H1 (cell line): ENCODE measurements at regions not wholly inside any gene's neighbourhood (a gene's known extent, or its start where the extent isn't known, plus 50 kb on each side); places are given as distances from the start of the nearest gene placed in this dataset.

Experiments used
- CTCF ChIA-PET: fragments of 300-600 bp; sonication (Branson Sonifier 250); formaldehyde crosslinking; loops from one replicate; lab custom pipeline; 2021; ENCODE audit not compliant: partially characterized antibody; lab: Charles Lee
- POLR2A ChIA-PET: fragments of 300-600 bp; sonication (Branson Sonifier 250); formaldehyde crosslinking; loops from one replicate; lab custom pipeline; 2021; ENCODE audit warnings: inconsistent platforms; ENCODE audit not compliant: partially characterized antibody; lab: Charles Lee
- DNase-seq, 2 experiments: peaks; one replicate each; pipeline versions ENCODE4 v3.0.0 to v3.0.0-alpha.2; 2010 to 2022; ENCODE audit warnings: low spot score in 2 of 2, low read depth in 1 of 2, mixed read lengths in 1 of 2
- FAIRE-seq: peaks from 2 replicates; lab custom pipeline; 2011; peaks lifted over from hg19 to GRCh38; lab: Jason Lieb, UNC
- H2AFZ ChIP-seq: 2 replicates; pipeline ENCODE4 v1.8.1; 2012; ENCODE audit warnings: low read length, inconsistent platforms
- H2AK5ac ChIP-seq: 2 replicates; pipeline ENCODE4 v1.6.1; 2013; ENCODE audit warnings: low read depth, low read length
- H2BK120ac ChIP-seq: replicated peaks from 2 replicates; pipeline ENCODE3; 2013; ENCODE audit warnings: low read depth, low read length, inconsistent platforms
- H2BK12ac ChIP-seq: 2 replicates; pipeline ENCODE4 v1.6.1; 2013; ENCODE audit warnings: low read depth, low read length
- H2BK15ac ChIP-seq: 2 replicates; pipeline ENCODE4 v1.6.1; 2013; ENCODE audit warnings: low read length
- H2BK20ac ChIP-seq: 2 replicates; pipeline ENCODE4 v1.6.1; 2013; ENCODE audit warnings: low read length
- H2BK5ac ChIP-seq: 2 replicates; pipeline ENCODE4 v1.6.1; 2013; ENCODE audit warnings: low read depth, low read length
- H3K14ac ChIP-seq: 2 replicates; pipeline ENCODE4 v1.6.1; 2013; ENCODE audit warnings: inconsistent platforms; ENCODE audit not compliant: insufficient read length
- H3K18ac ChIP-seq: 2 replicates; pipeline ENCODE4 v1.6.1; 2013; ENCODE audit warnings: low read length; ENCODE audit errors: extremely low read depth
- H3K23ac ChIP-seq: 2 replicates; pipeline ENCODE4 v1.6.1; 2013; ENCODE audit warnings: inconsistent platforms; ENCODE audit not compliant: insufficient read length
- H3K23me2 ChIP-seq: 2 replicates; pipeline ENCODE4 v1.6.1; 2013; ENCODE audit warnings: low read depth, low read length
- H3K27ac ChIP-seq: 2 replicates; pipeline ENCODE4 v1.6.1; 2011; ENCODE audit warnings: low read depth, low read length, inconsistent platforms
- H3K27me3 ChIP-seq, 4 experiments: replicated peaks in 1 of 4; 1 replicate in 1 of 4; 2 replicates in 3 of 4; pipeline versions ENCODE4 v1.6.1 to v1.8.1; 2011 to 2013; ENCODE audit warnings: low read length in 3 of 4, mild to moderate bottlenecking in 3 of 4, inconsistent platforms in 2 of 4, mixed read lengths in 2 of 4, moderate library complexity in 1 of 4; ENCODE audit not compliant: control insufficient read depth in 3 of 4, insufficient read depth in 3 of 4; ENCODE audit errors: extremely low read depth in 1 of 4
- H3K36me3 ChIP-seq, 4 experiments: 2 replicates each; pipeline versions ENCODE4 v1.6.1 to v1.8.1; 2011 to 2013; ENCODE audit warnings: mild to moderate bottlenecking in 4 of 4, low read length in 3 of 4, moderate library complexity in 2 of 4, control low read depth in 1 of 4, inconsistent platforms in 1 of 4; ENCODE audit not compliant: insufficient read depth in 4 of 4, control insufficient read depth in 2 of 4
- H3K4ac ChIP-seq: replicated peaks from 2 replicates; pipeline ENCODE3; 2013; ENCODE audit warnings: low read length, low read depth, mixed read lengths, inconsistent platforms; ENCODE audit not compliant: insufficient read length
- H3K4me1 ChIP-seq, 4 experiments: replicated peaks in 1 of 4; 1 replicate in 1 of 4; 2 replicates in 3 of 4; pipeline versions ENCODE4 v1.6.1 to v1.8.1; 2011 to 2013; ENCODE audit warnings: low read length in 3 of 4, inconsistent platforms in 2 of 4, mixed read lengths in 1 of 4; ENCODE audit not compliant: insufficient read depth in 4 of 4, control insufficient read depth in 3 of 4
- H3K4me2 ChIP-seq, 2 experiments: 2 replicates each; pipeline versions ENCODE4 v1.6.1 to v1.8.1; 2011 to 2013; ENCODE audit warnings: low read depth in 2 of 2, low read length in 2 of 2, control low read depth in 1 of 2, inconsistent platforms in 1 of 2, mild to moderate bottlenecking in 1 of 2; ENCODE audit not compliant: insufficient read depth in 1 of 2
- H3K4me3 ChIP-seq, 4 experiments: fragments of 200-600, 300-600 bp in 1 of 4; sonication (generic), shearing (Covaris generic), sonication (Bioruptor Twin) in 1 of 4; 2 replicates each; pipeline versions ENCODE4 v1.5.1 to v1.8.1; 2011 to 2016; ENCODE audit warnings: low read length in 4 of 4, low read depth in 3 of 4, control low read depth in 2 of 4, inconsistent platforms in 2 of 4, mild to moderate bottlenecking in 2 of 4, mixed read lengths in 1 of 4, moderate library complexity in 1 of 4; ENCODE audit not compliant: insufficient read depth in 2 of 4; ENCODE audit errors: extremely low read depth in 1 of 4
- H3K56ac ChIP-seq: replicated peaks from 2 replicates; pipeline ENCODE3; 2013; ENCODE audit warnings: low read depth, mild to moderate bottlenecking, mixed read lengths, low read length, inconsistent platforms; ENCODE audit not compliant: insufficient read length
- H3K79me1 ChIP-seq: 2 replicates; pipeline ENCODE4 v1.6.1; 2013; ENCODE audit warnings: low read depth, low read length, control low read depth
- H3K79me2 ChIP-seq, 2 experiments: 2 replicates each; pipeline versions ENCODE4 v1.6.1 to v1.8.1; 2012 to 2013; ENCODE audit warnings: low read length in 2 of 2, mild to moderate bottlenecking in 2 of 2, inconsistent platforms in 1 of 2; ENCODE audit not compliant: insufficient read depth in 2 of 2, control insufficient read depth in 1 of 2
- H3K9ac ChIP-seq, 4 experiments: replicated peaks in 1 of 4; 1 replicate in 1 of 4; 2 replicates in 3 of 4; pipeline versions ENCODE4 v1.6.1 to v1.8.1; 2011 to 2013; ENCODE audit warnings: low read depth in 3 of 4, low read length in 3 of 4, control low read depth in 2 of 4, mild to moderate bottlenecking in 2 of 4, moderate library complexity in 2 of 4, inconsistent platforms in 1 of 4; ENCODE audit errors: extremely low read depth in 1 of 4
- H3K9me3 ChIP-seq, 2 experiments: 2 replicates each; pipeline versions ENCODE4 v1.6.1 to v1.8.1; 2012 to 2013; ENCODE audit warnings: mild to moderate bottlenecking in 2 of 2, moderate library complexity in 2 of 2, control low read depth in 1 of 2, inconsistent platforms in 1 of 2, low read depth in 1 of 2, low read length in 1 of 2, mixed read lengths in 1 of 2; ENCODE audit not compliant: insufficient read depth in 2 of 2
- H4K20me1 ChIP-seq, 2 experiments: replicated peaks in 1 of 2; 2 replicates each; pipeline versions ENCODE3 to v1.8.1; 2011 to 2013; ENCODE audit warnings: inconsistent platforms in 2 of 2, low read length in 2 of 2, mild to moderate bottlenecking in 1 of 2; ENCODE audit not compliant: insufficient read depth in 2 of 2, control insufficient read depth in 1 of 2
- H4K5ac ChIP-seq: 2 replicates; pipeline ENCODE4 v1.6.1; 2013; ENCODE audit warnings: low read length, low read depth, mixed read lengths, inconsistent platforms; ENCODE audit not compliant: insufficient read length
- H4K8ac ChIP-seq: 2 replicates; pipeline ENCODE4 v1.8.0; 2013; ENCODE audit warnings: mild to moderate bottlenecking, moderate library complexity, low read length, inconsistent platforms; ENCODE audit not compliant: insufficient read depth; ENCODE audit errors: extremely low read depth
- H4K91ac ChIP-seq: replicated peaks from 2 replicates; pipeline ENCODE3; 2013; ENCODE audit warnings: low read length, mixed read lengths, inconsistent platforms; ENCODE audit not compliant: insufficient read length
- JUN ChIP-seq: IDR thresholded peaks from 2 replicates; pipeline ENCODE4 v1.6.1; 2011; ENCODE audit warnings: low read depth, mild to moderate bottlenecking, improper control_type of control experiment, low read length
- TF ChIP-seq, protein P1 (sequence below): fragments of 300-600 bp; sonication (generic); IDR thresholded peaks from 2 replicates; pipeline ENCODE4 v1.7.1; 2012; ENCODE audit warnings: low read length, moderate library complexity, mild to moderate bottlenecking, inconsistent platforms; ENCODE audit not compliant: insufficient replicate concordance

DNA sequence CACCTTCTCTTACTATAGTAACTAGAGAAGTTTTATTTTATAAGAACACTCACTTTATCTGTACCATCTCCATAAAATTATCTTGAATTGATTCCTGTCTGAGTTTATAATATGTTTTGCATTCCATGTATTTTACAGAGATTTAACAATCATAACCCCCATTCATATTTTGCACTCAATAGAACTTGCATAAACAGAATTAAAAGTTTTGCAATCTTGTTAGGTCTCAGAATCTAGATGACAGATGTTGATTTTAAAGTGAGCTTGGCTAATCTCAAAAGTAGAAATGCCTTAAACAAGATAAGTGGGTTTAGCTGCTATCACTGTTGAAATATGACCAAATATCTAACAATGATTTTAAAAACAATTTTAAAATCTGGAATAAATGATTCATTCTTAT lies 107.9 kb upstream of the EPHA6 start:
- H4K5ac ChIP-seq, result no peak overlapping the region
- no peak overlapping the region for H3K4me3 ChIP-seq
- no peaks in the 10 kb centered on the region for H3K79me1 ChIP-seq
- H2AFZ ChIP-seq, result no peak overlapping the region
- ChIA-PET CTCF (interaction anchor here (1.4 kb wide), 1 partner anchor 21 kb away, joined by 4 read pairs; no protein-coding TSS in a partner anchor), POLR2A (no interaction called here)
- H3K4me2 ChIP-seq, result no peak overlapping the region
- H3K27ac ChIP-seq, result no peak overlapping the region
- H3K36me3 ChIP-seq, result no peaks in the 10 kb centered on the region
- no peaks in the 10 kb centered on the region; the same call in 1 of the 2 replicates for H3K23me2 ChIP-seq
- H3K14ac ChIP-seq, result no peak overlapping the region
- H2BK15ac ChIP-seq, result no peak overlapping the region
- no peaks in the 10 kb centered on the region for H3K79me2 ChIP-seq
- H2BK20ac ChIP-seq, result no peak overlapping the region
- H3K4me1 ChIP-seq, result no peaks in the 10 kb centered on the region
- H2BK5ac ChIP-seq, result no peak overlapping the region
- FAIRE-seq, result no peak
- DNase-seq, result no peak
- H3K9ac ChIP-seq, result no peak overlapping the region
- H3K4ac ChIP-seq, result no peak overlapping the region
- no peak overlapping the region for H4K91ac ChIP-seq
- H2BK120ac ChIP-seq, result no peak overlapping the region
- no peak overlapping the region for H3K23ac ChIP-seq
- no peak overlapping the region for H3K56ac ChIP-seq
- H3K18ac ChIP-seq, result no peak overlapping the region
- no peak overlapping the region for H2AK5ac ChIP-seq
- no peak overlapping the region for H4K8ac ChIP-seq
- H3K9me3 ChIP-seq, result no peaks in the 10 kb centered on the region; a peak in 1 of 4 replicates
- H4K20me1 ChIP-seq, result no peaks in the 10 kb centered on the region
- no peaks in the 10 kb centered on the region for H3K27me3 ChIP-seq
- no peak overlapping the region for H2BK12ac ChIP-seq
- TF ChIP-seq, protein P1, sequence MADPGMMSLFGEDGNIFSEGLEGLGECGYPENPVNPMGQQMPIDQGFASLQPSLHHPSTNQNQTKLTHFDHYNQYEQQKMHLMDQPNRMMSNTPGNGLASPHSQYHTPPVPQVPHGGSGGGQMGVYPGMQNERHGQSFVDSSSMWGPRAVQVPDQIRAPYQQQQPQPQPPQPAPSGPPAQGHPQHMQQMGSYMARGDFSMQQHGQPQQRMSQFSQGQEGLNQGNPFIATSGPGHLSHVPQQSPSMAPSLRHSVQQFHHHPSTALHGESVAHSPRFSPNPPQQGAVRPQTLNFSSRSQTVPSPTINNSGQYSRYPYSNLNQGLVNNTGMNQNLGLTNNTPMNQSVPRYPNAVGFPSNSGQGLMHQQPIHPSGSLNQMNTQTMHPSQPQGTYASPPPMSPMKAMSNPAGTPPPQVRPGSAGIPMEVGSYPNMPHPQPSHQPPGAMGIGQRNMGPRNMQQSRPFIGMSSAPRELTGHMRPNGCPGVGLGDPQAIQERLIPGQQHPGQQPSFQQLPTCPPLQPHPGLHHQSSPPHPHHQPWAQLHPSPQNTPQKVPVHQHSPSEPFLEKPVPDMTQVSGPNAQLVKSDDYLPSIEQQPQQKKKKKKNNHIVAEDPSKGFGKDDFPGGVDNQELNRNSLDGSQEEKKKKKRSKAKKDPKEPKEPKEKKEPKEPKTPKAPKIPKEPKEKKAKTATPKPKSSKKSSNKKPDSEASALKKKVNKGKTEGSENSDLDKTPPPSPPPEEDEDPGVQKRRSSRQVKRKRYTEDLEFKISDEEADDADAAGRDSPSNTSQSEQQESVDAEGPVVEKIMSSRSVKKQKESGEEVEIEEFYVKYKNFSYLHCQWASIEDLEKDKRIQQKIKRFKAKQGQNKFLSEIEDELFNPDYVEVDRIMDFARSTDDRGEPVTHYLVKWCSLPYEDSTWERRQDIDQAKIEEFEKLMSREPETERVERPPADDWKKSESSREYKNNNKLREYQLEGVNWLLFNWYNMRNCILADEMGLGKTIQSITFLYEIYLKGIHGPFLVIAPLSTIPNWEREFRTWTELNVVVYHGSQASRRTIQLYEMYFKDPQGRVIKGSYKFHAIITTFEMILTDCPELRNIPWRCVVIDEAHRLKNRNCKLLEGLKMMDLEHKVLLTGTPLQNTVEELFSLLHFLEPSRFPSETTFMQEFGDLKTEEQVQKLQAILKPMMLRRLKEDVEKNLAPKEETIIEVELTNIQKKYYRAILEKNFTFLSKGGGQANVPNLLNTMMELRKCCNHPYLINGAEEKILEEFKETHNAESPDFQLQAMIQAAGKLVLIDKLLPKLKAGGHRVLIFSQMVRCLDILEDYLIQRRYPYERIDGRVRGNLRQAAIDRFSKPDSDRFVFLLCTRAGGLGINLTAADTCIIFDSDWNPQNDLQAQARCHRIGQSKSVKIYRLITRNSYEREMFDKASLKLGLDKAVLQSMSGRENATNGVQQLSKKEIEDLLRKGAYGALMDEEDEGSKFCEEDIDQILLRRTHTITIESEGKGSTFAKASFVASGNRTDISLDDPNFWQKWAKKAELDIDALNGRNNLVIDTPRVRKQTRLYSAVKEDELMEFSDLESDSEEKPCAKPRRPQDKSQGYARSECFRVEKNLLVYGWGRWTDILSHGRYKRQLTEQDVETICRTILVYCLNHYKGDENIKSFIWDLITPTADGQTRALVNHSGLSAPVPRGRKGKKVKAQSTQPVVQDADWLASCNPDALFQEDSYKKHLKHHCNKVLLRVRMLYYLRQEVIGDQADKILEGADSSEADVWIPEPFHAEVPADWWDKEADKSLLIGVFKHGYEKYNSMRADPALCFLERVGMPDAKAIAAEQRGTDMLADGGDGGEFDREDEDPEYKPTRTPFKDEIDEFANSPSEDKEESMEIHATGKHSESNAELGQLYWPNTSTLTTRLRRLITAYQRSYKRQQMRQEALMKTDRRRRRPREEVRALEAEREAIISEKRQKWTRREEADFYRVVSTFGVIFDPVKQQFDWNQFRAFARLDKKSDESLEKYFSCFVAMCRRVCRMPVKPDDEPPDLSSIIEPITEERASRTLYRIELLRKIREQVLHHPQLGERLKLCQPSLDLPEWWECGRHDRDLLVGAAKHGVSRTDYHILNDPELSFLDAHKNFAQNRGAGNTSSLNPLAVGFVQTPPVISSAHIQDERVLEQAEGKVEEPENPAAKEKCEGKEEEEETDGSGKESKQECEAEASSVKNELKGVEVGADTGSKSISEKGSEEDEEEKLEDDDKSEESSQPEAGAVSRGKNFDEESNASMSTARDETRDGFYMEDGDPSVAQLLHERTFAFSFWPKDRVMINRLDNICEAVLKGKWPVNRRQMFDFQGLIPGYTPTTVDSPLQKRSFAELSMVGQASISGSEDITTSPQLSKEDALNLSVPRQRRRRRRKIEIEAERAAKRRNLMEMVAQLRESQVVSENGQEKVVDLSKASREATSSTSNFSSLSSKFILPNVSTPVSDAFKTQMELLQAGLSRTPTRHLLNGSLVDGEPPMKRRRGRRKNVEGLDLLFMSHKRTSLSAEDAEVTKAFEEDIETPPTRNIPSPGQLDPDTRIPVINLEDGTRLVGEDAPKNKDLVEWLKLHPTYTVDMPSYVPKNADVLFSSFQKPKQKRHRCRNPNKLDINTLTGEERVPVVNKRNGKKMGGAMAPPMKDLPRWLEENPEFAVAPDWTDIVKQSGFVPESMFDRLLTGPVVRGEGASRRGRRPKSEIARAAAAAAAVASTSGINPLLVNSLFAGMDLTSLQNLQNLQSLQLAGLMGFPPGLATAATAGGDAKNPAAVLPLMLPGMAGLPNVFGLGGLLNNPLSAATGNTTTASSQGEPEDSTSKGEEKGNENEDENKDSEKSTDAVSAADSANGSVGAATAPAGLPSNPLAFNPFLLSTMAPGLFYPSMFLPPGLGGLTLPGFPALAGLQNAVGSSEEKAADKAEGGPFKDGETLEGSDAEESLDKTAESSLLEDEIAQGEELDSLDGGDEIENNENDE, result no peak
- no peak for TF ChIP-seq JUN
